Stimulated activated CD8-positive, alpha-beta memory T cell treated with anti-CD3 and anti-CD28 coated beads, Interleukin-15, amount 100 ng/mL, for 4 hours (primary cell): ENCODE measurements at regions not wholly inside any gene's neighbourhood (a gene's known extent, or its start where the extent isn't known, plus 50 kb on each side); places are given as distances from the start of the nearest gene placed in this dataset.

Source experiments
- DNase-seq, 2 donors: peaks; one replicate each; pipeline ENCODE4 v3.0.0-alpha.2; 2020; ENCODE audit warnings: low read depth in 2 of 2

GRCh38 chr17:79444198-79444597 is 166.7 kb downstream of the RBFOX3 start:
- no peak for DNase-seq

GRCh38 chr17:79443026-79443425 is 167.8 kb downstream of the RBFOX3 start:
- no peak for DNase-seq

GRCh38 chr17:79441356-79442160 is 169.3 kb downstream of the RBFOX3 start:
- no peak for DNase-seq

- DNase-seq: no peak
Measured at GRCh38 chr17:79440251-79440650, 170.6 kb downstream of the RBFOX3 start.

- no peak for DNase-seq
Measured at GRCh38 chr17:79439493-79439892, 171.4 kb downstream of the RBFOX3 start.

GRCh38 chr17:79438546-79439334 is 172.1 kb downstream of the RBFOX3 start:
- no peak for DNase-seq

GRCh38 chr17:79438058-79438457 is 172.8 kb downstream of the RBFOX3 start:
- DNase-seq: no peak

- no peak for DNase-seq
Measured at GRCh38 chr17:79437081-79437480, 173.8 kb downstream of the RBFOX3 start.

- no peak for DNase-seq
Measured at GRCh38 chr17:79435962-79436361, 174.9 kb downstream of the RBFOX3 start.

GRCh38 chr17:79435296-79435695 is 175.6 kb downstream of the RBFOX3 start:
- DNase-seq: no peak

- DNase-seq: no peak
Measured at GRCh38 chr17:79434215-79434614, 176.6 kb downstream of the RBFOX3 start.

GRCh38 chr17:79433379-79433778 is 177.5 kb downstream of the RBFOX3 start:
- no peak for DNase-seq

- no peak for DNase-seq
Measured at GRCh38 chr17:79431175-79431574, 179.7 kb downstream of the RBFOX3 start.

GRCh38 chr17:79429864-79430494 is 180.9 kb downstream of the RBFOX3 start:
- no peak for DNase-seq

- no peak for DNase-seq
Measured at GRCh38 chr17:79428988-79429387, 181.9 kb downstream of the RBFOX3 start.

- DNase-seq: no peak
Measured at GRCh38 chr17:79427621-79428539, 183.0 kb downstream of the RBFOX3 start.

GRCh38 chr17:79425686-79426085 is 185.2 kb downstream of the RBFOX3 start:
- DNase-seq: no peak

GRCh38 chr17:79424471-79425185 is 186.2 kb downstream of the RBFOX3 start:
- DNase-seq: no peak

GRCh38 chr17:79423811-79424465 is 186.9 kb downstream of the RBFOX3 start:
- DNase-seq: no peak

- no peak for DNase-seq
Measured at GRCh38 chr17:79422236-79422635, 188.6 kb downstream of the RBFOX3 start.
